GM03348 (cell line): ENCODE measurements at regions not wholly inside any gene's neighbourhood (a gene's known extent, or its start where the extent isn't known, plus 50 kb on each side); places are given as distances from the start of the nearest gene placed in this dataset.

Experiments
- DNase-seq: peaks from one replicate; pipeline ENCODE4 v3.0.0; 2012; ENCODE audit warnings: low spot score

DNA sequence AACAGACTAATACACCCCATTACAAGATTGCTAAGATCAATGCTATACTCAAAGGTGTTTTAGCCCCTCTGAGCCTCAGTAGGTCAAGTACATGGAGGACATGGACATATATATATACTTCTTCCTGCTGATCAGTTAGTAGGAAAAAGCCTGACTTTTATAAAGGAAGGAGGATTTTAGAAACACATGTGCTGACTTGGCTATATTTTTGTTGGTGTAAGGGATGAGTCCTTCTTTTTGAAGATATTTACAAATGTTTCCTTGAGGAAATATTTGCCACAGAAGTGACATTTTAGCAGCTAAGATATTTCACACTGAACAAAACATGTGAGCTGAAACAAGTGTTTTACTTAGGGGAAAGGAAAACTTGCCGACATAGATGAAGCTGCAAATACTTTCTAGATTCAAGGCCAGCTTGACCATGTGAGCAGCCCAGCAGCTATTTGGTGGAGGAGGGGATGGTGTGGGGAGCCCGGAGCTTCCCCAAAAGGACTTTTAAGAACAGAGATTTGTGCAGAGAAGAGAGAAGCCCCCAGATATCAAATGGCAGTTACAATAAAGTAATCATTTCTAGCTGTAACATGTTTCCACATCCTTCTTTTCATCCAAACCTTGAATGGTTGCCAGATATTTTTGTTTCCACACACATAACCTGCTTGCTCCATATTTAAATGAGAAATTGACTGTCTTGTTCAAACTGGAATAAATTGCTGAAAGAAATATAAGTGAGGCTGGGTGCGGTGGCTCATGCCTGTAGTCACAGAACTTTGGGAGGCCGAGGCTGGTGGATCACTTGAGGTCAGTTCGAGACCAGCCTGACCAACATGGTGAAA lies 111.7 kb upstream of the NR2F2 start:
- DNase-seq = no peak

DNA sequence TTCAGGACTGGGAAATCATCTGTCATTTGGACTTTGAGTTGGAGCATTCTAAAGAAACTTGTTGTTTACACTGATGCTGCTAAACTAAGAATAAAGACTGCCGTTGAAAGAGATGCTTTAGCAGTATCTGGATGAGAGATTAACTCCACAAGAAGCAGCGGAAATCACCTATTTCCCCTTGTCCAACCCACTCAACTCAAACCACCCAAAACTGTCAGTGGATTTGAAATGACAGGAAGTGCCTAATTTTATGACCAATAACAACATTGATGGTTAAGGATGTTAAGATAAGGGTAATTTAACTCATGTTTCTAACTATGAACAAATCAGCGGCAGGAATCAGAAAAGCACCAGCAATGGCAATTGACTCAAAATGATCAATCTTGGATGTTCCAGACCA lies 110.8 kb upstream of the NR2F2 start:
- no peak for DNase-seq

- DNase-seq = no peak
Measured at GRCh38 chr15:96220657-96221056, 109.8 kb upstream of the NR2F2 start.

DNA sequence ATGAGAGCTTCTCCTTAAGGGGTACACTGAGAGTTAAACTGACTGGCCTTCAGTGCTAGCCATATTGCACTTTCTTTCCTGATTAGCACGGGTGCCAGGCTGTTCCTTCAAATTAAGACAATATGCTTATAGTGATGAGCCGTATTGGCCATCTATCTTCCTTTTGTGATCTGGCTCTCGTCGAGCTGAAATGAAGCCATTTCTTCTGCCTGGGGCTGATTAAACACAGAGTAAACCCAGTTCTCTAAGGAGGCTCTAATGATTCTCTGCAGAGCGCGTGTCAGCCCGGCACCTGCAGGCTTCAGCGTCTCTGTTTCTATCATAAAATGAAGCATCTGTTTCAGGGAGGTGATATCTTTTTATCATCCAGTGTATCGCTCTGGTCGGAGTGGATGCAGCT lies 107.5 kb upstream of the NR2F2 start:
- DNase-seq = no peak

GRCh38 chr15:96223939-96224338 lies 106.6 kb upstream of the NR2F2 start:
- no peak for DNase-seq

DNA sequence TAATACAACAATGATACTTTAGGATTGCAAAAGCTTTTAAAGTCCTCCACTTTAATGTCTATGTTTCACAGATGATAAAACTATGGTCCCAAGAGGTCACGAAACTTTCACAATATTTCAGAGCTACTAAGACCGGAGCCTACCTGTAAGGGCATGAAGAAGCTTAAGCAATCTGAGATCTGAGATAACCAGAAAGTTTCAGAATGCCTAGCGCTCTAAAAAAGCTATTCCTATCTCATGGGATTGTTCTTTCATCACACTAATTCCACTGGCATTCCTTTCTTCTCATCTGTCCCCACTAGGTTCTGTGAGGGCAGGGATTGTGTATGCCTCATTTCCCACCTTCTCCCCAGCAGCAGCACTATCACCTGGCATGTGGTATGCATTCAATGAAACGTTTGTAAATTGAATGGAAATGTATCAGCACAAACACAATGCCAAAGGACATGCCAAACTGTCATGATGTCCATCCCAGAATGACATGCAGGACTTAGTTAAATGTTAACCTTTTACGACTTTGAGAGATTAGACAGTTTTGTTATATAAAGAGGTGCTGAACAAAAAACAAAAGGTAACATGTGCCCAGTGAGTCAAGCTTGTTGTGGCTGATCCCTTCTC lies 104.7 kb upstream of the NR2F2 start:
- no peak for DNase-seq

GRCh38 chr15:96230526-96231181 lies 99.8 kb upstream of the NR2F2 start:
- no peak for DNase-seq

- no peak for DNase-seq
Measured at GRCh38 chr15:96232335-96232734, 98.2 kb upstream of the NR2F2 start.

DNA sequence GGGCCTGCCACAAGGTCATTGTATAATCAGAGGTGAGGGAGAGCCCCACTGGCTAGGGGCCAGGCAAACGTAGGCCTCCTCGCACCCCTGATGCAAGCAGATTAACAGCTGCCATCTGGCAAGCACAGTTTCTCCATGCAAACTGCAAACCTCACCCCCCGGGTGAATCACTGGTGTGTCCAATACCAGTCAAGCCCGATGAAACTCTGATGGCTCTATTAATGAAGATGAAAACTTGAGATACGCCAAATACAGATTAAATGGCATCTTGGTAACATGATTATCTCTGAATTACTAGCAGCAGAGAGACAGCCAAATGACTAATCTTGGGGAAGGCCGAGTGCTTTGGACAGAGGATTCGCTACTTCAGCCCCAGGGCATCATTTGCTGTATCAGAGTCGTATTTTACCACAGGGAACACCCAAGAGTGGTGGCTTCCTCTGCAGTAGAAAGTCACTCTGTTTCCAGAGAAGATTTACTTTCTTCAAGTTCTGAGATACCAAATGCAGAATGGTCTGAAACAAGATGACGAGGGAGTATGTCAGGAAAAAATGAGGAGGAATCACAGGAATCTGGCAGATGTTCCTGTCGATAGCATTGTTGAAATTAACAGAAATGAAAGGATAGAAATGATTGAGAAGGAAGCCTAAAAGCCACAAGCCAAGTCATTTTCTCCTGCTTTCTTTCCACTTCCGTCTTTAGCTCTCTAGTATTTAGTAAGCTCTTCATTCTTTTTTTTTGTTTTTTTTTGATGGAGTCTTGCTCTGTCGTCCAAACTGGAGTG lies 96.2 kb upstream of the NR2F2 start:
- peak; percentile 64 for DNase-seq

DNA sequence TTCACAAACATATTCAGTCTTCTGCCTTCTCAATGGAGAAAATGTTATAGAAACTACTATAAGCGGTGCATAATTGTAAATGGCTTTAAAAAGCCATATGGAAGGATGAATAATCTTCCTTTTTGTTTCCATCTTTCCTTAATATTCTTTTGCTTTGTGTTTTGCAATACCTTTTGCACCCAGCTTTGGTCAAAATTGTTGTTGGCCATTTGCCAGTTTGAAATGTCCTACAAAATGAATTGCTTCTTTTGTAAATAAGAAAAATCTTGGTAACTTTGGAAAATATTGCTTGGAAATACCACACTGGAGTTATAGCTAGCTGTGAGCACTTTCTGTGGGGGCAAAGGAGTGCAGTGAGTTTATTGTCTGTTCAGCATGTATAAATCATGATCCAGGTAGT lies 93.5 kb upstream of the NR2F2 start:
- no peak for DNase-seq

DNA sequence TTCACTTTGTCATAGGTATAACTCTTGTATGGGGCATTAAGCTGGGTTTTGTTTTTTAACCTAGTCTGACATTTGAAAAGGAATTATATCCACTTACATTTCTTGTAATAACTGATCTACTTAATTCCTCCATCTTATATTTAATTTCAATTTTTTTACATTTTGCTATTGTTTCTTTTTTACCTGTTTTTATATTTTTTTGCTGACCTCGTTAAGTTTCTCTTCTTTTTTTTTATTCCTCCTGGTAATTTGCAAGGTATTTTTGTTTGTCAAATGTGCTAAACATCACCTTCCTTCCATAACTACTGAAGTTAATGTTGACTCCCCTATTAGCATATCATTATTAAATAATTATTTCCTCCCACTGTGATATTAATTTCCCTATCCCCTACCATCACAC lies 87.7 kb upstream of the NR2F2 start:
- no peak for DNase-seq

GRCh38 chr15:96243701-96244100 lies 86.8 kb upstream of the NR2F2 start:
- no peak for DNase-seq

- DNase-seq = no peak
Measured at GRCh38 chr15:96245252-96245651, 85.2 kb upstream of the NR2F2 start.

DNA sequence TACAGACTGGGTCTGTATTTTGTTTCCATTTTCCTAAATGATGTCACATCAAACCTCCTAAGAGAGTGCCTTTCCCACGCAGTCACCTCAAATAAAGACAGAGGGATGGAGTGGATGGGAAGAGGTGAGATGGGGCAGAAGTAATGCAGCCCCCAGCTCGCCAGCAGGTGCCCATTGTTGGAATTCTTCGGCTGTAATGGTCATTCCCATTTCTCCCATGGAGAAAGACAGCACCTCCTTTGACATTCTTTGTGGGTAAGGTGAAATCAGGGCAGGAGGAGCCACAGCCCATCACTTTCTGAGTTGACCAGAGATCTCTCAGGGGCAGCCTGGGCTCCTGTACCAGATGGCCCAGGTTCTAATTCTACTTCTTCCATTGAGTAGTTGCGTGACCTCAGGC lies 84.4 kb upstream of the NR2F2 start:
- DNase-seq = no peak

DNA sequence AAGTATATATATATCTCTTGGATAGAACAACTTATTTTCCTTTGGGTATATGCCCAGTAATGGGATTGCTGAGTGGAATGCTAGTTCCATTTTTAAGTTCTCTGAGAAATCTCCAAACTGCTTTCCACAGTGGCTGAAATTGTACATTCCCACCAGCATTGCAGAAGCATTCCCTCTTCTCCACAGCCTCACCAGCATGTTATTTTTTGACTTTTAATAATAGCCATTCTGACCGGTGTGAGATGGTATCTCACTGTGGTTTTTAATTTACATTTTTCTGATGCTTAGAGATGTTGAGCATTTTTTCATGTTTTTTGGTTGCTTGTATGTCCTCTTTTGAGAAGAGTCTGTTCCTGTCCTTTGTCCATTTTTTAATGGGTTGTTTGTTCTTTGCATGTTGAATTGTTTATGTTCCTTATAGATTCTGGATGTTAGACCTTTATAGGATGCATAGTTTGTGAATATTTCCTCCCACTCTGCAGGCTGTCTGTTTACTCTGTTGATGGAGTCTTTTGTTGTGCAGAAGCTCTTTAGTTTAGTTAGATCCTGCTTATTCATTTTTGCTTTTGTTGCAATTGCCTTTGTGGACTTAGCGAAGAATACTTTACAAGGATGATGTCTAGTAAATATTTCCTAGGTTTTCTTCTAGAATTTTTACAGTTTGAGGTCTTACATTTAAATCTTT lies 82.7 kb upstream of the NR2F2 start:
- no peak for DNase-seq

DNA sequence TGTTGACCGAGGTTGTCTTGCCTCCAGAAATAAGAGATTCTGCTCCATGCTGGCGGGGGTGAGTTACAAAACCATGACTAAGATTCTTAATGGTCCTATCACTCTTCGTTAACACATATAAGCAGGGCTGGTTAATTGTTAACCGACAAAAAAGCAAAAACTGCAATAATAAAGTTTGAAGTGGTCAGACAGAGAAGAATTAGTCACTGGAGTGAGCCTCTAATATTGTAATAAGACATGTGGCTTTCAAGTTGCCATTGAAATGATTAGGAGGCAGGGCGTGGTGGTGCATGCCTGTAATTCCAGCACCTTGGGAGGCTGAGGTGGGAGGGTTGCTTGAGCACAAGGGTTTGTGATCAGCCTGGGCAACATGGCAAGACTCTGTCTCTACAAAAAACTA lies 78.4 kb upstream of the NR2F2 start:
- no peak for DNase-seq

DNA sequence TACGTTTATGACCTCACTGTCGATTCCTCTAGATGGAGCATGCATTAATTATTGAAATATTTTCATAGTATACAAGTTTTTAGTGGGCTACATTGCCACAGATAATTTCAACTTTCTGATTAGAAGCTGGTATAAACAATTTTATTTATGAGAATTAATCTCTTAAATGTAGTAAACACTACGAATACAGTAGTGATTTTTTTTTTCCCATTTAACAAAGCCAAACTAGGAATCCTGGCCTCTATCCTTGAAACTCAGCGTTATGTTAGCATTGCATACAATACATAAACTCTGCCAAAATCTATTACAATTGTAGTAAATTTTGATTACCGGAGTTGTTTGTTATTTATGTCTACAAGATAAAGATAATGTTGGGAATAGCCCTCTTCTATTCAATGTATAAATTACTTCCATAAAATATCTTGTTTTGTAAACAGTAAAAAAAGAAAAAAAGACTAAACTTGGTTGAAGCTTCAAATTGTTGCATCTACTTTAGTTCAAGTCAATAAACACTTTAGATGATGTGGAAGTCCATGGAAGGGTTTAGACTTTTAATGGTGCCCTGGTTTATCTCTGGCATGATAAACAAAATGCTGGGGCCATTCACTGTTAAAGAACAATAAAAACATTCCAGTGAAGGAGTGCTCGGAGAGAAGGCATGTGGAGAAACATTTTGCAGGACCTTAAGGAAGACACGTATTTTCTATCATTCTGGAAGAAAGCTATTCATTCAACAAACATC lies 77.3 kb upstream of the NR2F2 start:
- DNase-seq = no peak

DNA sequence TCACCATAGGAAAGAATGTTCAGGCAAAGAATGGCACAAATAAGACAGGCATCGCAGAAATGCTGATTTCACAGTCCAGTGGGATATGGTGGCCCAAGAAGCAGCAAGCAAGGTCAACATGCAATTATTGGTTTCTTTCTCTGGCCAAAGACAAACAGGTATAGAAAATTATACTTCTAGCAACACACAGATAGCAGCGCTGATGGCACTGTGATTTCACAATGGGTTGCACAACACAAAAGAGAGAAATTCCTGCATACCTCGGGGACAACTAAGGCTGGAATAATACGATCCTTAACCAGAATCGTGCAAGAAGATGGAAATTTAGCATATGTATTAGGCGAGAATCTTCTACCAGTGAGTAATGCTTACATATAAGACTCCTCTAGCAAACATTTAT lies 76.3 kb upstream of the NR2F2 start:
- DNase-seq = no peak

GRCh38 chr15:96255599-96255998 lies 74.9 kb upstream of the NR2F2 start:
- DNase-seq = no peak

DNA sequence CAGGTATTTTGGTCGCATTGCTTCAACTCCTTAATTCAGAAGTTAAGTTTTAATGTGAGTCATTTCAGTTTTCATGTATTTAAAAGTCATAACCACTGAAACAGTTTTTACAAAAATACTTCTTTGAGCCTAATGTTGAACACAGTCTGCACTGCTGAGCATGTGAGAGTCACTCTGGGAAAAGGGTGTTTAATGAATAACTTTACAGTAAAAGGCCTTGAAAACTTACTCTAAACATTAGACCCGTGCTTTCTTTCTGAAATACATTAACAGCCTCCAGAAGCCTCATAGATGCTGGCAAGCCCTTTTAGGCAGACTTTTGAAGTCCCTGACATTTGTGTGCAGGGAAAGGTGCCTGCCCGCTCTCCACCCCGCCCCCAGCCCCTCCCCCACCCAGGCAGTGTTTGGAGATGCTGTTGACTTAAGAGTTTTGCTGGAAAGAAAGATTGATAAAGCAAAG lies 68.9 kb upstream of the NR2F2 start:
- DNase-seq = no peak

GRCh38 chr15:96262097-96262496 lies 68.4 kb upstream of the NR2F2 start:
- DNase-seq = no peak
